ENCODE measurements at regions not wholly inside any gene's neighbourhood (a gene's known extent, or its start where the extent isn't known, plus 50 kb on each side); places are given as distances from the start of the nearest gene placed in this dataset.

- no peak for DNase-seq
These were observed 258.3 kb upstream of the SALL3 start for GRCh38 chr18:78721238-78721875.

- no peak for DNase-seq
These were observed 257.6 kb upstream of the SALL3 start for GRCh38 chr18:78721981-78722380.

DNA sequence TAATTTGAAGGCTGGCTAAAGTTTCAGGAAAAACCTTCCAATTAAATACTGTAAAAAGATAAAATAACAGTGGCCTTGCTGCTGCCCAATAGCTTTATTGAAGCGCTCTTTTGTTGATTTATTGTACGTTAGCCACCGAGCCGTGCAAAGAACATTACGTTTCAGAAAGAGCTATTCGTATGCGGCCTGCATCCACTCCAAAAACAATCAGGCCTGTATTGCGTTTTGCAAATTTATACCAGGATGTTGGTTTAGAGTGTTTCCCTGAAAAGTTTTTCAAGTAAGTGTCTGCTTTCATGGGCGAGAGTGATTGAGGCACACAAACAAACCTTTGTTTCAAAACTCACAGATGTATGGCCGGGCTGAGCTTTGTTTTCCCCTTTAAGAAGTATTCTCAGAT, 257.2 kb upstream of the SALL3 start:
- DNase-seq = no peak

DNA sequence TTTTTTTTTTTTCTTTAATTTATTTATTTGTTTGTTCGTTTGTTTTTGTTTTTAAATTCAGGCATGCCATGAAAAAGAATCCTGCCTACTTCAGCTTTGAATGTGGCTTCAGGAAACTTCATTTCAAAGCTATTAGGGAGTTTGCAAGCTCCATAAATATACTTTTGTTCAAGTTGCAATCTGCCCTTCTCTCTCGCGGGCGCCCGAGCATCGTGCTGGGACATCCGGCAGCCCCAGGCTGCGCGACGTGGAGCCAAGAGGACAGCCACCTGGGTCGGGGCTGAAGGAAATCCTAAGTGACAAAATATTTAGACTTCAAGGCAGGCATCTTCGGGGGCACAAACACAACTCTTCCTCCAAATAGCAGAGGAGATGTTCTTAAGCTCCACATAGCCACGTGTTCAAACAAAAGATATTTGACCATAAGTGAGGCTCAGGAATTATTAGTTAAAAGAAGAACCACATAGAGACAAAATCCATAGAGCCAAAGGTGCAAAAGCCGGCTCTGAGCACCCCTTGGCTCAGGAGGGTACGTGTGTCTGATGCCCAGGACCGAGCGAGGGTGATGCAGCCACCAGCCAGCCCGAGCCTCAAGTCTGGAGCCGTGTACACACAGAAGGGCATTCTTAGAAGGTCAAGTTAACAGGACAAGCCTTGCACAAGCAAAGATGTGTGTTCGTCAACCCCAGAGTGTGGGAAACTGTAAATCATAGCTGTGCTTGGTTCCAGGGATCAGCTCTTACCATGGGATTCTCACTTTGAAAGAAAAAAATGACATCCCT, 256.5 kb upstream of the SALL3 start:
- no peak for DNase-seq

DNA sequence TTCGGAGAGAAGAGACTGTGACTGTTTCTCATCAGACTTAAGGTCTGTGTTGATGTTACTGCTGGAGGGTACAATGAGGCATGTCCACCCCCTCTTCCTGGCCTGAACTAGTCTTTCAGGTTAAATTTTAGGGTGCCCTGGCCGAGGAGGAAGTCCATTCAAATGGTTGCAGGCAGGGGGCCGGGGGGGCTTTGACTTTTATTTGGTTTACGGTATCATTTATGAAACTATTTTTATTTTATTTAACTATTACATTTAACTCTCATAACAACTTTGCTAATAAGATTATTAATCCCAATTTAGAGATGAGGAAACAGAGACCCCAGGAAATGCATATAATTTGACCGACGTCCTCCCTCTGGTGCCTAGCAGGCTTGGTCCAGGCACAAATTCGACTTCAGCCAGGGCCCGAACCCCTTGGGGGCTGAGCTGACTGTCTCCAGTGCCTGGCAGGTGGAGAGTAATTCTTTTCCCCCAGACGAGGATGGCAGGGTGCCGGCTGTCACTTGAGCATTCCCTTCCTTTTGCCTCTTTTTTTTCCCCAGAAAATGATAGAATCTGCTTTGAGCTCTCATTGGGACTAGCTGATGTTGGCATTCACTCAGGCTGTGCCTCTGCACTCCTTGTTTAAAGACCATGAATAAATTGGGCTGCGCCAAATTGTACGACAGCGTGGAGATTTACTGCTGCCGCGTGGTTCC, 255.3 kb upstream of the SALL3 start:
- no peak for DNase-seq

GRCh38 chr18:78725426-78725825, 254.2 kb upstream of the SALL3 start:
- no peak for DNase-seq

- DNase-seq = no peak
These were observed 253.1 kb upstream of the SALL3 start for GRCh38 chr18:78726326-78727056.

GRCh38 chr18:78727057-78727739, 252.4 kb upstream of the SALL3 start:
- no peak for DNase-seq

- DNase-seq = no peak
These were observed 251.5 kb upstream of the SALL3 start for GRCh38 chr18:78727877-78728783.

- DNase-seq = no peak
These were observed 250.7 kb upstream of the SALL3 start for GRCh38 chr18:78728784-78729467.

DNA sequence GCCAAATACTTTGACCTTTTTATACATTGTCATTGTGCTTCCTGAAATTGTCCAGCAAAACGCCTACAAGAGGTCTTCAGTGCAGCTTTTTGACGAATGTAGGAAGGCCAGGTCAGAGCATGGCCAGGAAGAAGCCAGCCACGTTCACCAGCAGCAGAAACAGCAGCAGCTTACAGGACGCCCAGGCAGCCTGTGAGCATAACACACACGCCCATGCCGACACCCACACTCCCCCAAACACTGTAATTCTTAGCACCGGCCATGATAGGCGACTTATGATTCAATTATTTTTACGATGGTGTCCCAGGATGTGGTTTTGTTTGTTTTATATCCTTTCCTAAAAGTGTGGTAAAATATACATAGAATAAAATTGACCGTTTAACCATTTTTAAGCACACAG, 249.1 kb upstream of the SALL3 start:
- no peak for DNase-seq

GRCh38 chr18:78731016-78731397, 248.6 kb upstream of the SALL3 start:
- DNase-seq = no peak

DNA sequence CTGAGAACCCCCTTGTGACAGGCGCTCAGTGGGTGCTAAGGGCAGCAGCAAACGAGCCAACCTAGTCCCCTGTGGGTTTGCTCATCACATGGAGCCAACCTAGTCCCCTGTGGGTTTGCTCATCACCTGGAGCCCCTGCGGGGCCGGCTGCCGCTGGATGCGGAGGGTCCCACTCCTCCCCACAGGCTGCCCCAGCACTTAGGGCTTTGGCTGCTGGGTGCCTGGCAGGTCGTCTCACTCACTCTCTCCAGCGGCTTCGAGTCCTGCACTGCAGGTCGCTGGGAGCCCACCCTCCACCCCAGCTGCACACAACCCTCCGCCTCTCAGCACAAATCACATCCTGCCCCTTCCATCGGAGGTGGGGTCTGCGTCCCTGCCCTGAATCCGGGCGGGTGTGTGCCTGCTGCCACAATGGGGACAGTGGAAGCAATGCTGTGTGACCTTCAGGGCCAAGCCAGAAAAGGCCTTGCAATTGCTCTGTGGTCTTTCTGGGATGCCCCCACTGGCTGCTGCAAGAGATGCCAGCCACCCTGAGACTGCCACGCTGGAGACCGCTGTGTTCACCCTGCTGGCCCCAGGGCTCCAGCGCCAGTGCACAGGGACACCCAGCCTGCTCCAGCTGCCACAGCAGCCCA, 248.1 kb upstream of the SALL3 start:
- DNase-seq = no peak

DNA sequence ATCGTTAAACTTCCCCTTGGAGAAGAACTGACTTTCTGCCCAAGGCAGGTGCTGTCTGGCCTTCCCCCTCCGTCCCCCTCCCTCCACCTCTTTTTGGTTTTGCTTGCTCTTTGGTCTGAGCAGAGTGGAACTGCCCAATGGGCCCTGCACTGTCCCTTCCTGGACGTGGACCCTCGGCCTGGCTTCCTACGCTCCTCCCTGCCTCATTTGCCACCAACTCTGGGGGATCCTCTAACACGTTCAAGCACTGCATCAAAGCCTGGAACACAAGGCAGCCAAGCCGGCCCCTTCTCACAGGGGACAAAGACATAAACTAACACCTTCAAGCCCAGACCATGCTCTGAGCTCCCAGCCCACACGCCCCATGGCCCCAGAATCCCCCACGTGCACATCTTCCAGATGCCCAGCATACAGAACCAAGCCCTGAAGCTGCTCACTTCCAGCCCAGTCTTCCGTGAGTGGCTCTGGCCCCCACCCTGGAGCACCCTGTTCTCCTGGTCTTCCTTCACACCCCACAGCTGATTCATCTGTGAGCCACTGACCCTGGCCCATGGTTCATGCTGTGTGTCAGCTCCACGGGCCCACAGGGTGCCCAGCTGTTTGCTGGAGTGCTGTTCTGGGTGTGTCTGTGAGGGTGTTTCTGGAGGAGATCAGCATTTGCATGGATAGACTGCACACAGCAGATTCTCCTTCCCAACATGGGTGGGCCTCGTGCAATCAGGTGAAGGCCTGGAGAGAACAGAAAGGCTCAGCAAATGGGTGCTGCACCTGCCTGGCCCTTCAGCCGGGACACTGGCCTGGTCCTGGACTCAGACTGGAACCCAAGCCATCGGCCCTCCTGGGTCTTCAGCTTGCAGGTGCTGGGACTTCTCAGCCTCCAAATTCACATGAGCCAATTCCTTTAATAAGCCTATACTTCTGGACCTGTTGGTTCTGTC, 247.1 kb upstream of the SALL3 start:
- no peak for DNase-seq

- no peak for DNase-seq
These were observed 245.6 kb upstream of the SALL3 start for GRCh38 chr18:78733762-78734613.

GRCh38 chr18:78734614-78734945, 245.0 kb upstream of the SALL3 start:
- no peak for DNase-seq

GRCh38 chr18:78735131-78736014, 244.2 kb upstream of the SALL3 start:
- no peak for DNase-seq
